Ammon's horn (tissue), 1 donor: ENCODE measurements at regions not wholly inside any gene's neighbourhood (a gene's known extent, or its start where the extent isn't known, plus 50 kb on each side); places are given as distances from the start of the nearest gene placed in this dataset.

ENCODE experiments used
- DNase-seq: peaks from one replicate; pipeline ENCODE4 v3.0.0-alpha.2; 2016; ENCODE audit warnings: low spot score

- no peak for DNase-seq
Measured at GRCh38 chr3:178450476-178450875, 85.8 kb upstream of the KCNMB2 start.

GRCh38 chr3:178451799-178452198 lies 84.4 kb upstream of the KCNMB2 start:
- DNase-seq = no peak

GRCh38 chr3:178454726-178455125 lies 81.5 kb upstream of the KCNMB2 start:
- DNase-seq = peak; percentile 17

- DNase-seq = no peak
Measured at GRCh38 chr3:178455226-178455625, 81.0 kb upstream of the KCNMB2 start.

GRCh38 chr3:178455946-178456345 lies 80.3 kb upstream of the KCNMB2 start:
- no peak for DNase-seq

GRCh38 chr3:178456621-178457285 lies 79.5 kb upstream of the KCNMB2 start:
- DNase-seq = peak; percentile 29

GRCh38 chr3:178457511-178457910 lies 78.7 kb upstream of the KCNMB2 start:
- no peak for DNase-seq

GRCh38 chr3:178458313-178459037 lies 77.8 kb upstream of the KCNMB2 start:
- no peak for DNase-seq

GRCh38 chr3:178459038-178459410 lies 77.2 kb upstream of the KCNMB2 start:
- DNase-seq = no peak

- DNase-seq = no peak
Measured at GRCh38 chr3:178465260-178466180, 70.7 kb upstream of the KCNMB2 start.

GRCh38 chr3:178472941-178473340 lies 63.3 kb upstream of the KCNMB2 start:
- no peak for DNase-seq

GRCh38 chr3:178474526-178474925 lies 61.7 kb upstream of the KCNMB2 start:
- DNase-seq = no peak

GRCh38 chr3:178475062-178475461 lies 61.2 kb upstream of the KCNMB2 start:
- no peak for DNase-seq

GRCh38 chr3:178476886-178477285 lies 59.4 kb upstream of the KCNMB2 start:
- DNase-seq = no peak

GRCh38 chr3:178479446-178479845 lies 56.8 kb upstream of the KCNMB2 start:
- DNase-seq = no peak

GRCh38 chr3:178479860-178480259 lies 56.4 kb upstream of the KCNMB2 start:
- DNase-seq = no peak

GRCh38 chr3:178480274-178480673 lies 56.0 kb upstream of the KCNMB2 start:
- no peak for DNase-seq

- no peak for DNase-seq
Measured at GRCh38 chr3:178480795-178481194, 55.4 kb upstream of the KCNMB2 start.

GRCh38 chr3:178482981-178483380 lies 53.3 kb upstream of the KCNMB2 start:
- DNase-seq = no peak

GRCh38 chr3:178483704-178484103 lies 52.5 kb upstream of the KCNMB2 start:
- no peak for DNase-seq

GRCh38 chr3:178485756-178486155 lies 50.5 kb upstream of the KCNMB2 start:
- DNase-seq = peak; percentile 15
